HG03045 (cell line): ENCODE measurements at regions not wholly inside any gene's neighbourhood (a gene's known extent, or its start where the extent isn't known, plus 50 kb on each side); places are given as distances from the start of the nearest gene placed in this dataset.
"Not testable (repeated sequence)": the region's sequence is repeated elsewhere in the genome, so short reads cannot be mapped to it uniquely, and the experiment has no call there.

Experiments used
- ATAC-seq: cut with Tn5 transposase; IDR thresholded peaks from one replicate; pipeline ENCODE4 v1.9.1; 2021; ENCODE audit warnings: mild to moderate bottlenecking, moderate library complexity; ENCODE audit not compliant: unreplicated experiment

GRCh38 chrX:43188296-43188695 lies 410.3 kb upstream of the PPP1R2C start:
- no peak for ATAC-seq

- no peak for ATAC-seq
Observed at GRCh38 chrX:43211570-43211969, 433.6 kb upstream of the PPP1R2C start.

DNA sequence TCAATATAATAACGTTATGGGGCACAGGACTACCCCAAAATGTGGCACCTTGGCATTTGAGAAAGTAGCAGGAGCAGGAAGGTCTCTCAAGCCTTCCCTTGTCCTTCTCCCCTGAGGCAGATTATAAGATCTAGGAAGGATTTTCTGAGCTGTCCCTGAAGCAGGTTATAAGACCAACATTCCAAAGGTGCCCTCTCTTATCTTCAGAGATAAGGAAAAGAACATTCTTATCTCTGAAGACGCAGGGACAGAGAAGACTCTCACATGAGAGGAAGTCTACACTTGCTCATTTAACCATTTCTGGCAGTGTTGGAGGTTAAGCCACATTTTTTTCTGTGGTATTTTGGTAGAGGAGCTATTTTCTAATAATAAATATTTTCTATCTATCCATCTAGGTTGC lies 437.9 kb upstream of the MAOA start:
- ATAC-seq: no peak

DNA sequence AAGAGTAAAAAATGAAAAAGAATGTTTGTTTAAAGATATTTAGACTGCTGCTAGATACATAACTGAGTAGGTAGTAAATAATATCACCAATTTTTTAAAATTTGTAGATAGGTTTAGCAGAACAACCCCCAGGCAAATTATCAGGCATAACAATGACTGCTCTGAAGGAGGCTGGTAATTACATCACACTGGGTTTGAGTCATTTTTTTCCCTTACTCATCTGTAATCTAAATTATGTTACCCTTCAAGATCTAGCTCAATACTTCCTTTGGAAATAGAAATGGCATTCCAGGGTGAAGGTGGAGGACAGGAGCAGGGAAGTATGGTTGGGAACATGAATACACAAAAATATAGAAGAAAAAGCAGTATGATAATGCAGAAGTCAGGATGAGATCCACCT lies 431.6 kb upstream of the MAOA start:
- ATAC-seq: no peak

DNA sequence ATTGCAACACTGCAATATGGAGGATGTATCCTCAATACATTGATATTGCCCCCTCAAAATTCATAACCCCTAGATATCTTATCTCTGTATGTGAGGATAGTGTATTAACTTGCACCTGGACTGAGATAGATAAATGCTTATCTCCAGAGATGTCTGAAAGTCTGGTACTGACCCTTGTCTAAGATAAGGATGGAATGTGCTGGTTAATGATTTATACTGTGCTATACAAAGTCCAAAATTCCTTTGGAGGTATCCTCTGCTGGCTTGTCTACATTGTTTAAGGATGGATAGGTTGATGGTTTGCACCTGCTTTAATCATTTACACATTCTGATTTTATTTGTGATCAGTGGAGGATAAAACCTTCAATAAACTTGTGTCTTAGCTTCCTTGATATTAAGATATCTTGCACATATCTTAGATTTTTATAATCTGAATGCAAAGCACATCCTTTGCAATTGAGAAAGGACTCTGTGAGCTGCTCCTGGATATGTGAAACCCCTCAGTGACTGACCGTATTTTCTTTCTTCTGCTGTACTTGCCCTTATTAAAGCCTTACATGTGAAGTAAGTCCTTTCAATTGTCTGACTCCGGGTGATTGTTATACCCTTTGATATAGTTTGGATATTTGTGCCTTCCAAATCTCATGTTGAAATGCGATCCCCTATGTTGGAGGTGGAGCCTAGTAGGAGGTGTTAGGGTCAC lies 430.3 kb upstream of the MAOA start:
- ATAC-seq: no peak

DNA sequence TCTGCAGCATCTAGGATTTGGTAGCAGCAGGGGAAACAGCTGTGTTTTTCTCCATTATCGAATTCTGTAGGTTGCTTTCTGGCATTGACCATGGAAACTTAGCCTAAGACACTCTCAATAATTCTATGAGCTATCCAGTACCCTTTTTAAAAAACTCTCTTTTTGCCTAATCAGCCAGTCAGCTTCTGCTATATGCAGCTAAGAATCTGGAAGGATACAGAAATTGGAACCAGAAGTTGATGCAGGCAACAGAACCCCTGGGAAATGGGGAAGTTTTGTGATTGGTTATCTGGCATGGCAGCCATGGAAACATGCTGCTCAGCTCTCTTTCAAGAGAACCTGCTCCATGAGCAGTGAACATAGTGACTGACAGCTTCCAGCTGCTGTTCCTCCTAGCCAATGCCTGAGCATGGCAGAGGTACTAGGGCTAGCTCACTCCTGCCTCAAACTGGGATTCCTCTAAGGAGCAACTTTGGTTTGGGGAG lies 417.6 kb upstream of the MAOA start:
- no peak for ATAC-seq

GRCh38 chrX:43239356-43239755 lies 416.7 kb upstream of the MAOA start:
- no peak for ATAC-seq

DNA sequence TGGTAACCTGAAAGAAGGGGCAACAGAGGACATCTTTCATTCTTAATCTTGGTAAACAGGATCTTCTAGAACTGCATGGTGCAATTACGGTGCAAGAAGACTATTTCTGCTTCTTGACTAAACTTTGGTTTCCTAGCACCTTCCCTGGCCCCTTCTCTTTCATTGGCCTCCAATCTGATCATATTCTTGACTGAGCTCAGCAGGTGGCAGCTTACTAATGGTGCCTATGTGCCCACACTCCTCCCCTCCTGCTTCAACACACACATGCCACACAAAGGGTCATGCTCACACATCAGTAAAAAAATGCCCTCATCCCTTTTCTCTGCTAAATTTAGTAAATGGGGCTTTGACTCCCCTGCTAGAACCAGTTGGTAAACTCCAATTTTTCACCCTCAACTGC lies 400.5 kb upstream of the MAOA start:
- no peak for ATAC-seq

DNA sequence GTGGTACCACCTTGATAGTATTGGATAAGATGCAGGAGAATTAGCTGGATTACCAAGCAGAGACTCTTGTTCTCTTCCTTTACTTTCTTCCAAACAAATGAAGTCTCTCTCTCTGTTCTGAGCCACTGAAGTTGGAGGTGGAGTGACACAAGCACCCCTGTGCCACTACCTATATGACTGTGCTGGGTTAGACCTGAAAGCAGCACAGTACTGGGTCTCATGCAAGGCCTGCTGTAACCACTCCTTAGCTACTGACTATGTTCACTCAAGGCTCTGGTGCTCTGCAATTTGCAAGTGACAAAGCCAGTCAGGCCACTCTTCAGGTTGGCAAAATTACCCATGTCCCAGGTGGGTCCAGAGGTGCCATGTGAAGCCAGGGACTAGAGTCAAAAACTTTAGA lies 389.6 kb upstream of the MAOA start:
- ATAC-seq: no peak

DNA sequence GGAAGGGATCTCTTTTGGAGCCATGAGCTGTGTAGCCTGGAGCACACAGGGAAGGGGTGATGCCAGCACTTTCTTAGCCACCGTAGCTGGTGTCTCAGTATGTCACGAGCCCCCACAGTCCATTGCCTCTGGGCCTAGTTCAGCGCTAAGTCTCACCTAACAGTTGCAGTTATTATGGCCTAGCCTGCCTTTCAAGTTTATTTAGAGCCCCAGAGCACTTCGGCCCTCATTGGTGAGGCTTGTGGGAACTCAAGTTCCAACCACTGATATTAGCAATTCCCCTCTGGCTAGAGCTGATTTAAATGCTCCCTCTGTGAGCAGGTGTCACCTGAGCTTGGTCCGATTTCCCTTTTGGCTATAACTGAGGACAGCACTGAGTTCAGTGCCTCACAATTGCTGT lies 388.4 kb upstream of the MAOA start:
- no peak for ATAC-seq

DNA sequence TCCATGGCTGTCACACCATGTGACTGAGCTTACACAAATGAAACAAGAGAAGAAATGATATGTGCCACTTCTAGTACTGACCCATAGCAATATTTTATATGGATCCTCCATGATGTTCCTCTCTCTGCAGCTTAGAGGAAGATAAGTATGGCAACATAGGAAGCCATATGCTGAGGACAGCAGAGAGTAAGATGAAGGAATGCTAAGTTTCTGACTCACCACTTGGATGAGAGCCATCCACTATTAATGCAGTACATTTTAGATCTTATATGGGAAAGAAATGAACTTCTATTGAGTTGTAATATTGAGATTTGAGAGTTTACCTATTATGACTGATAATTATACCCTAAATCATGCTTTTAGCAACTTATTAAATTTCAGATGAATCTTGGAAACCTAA lies 386.9 kb upstream of the MAOA start:
- ATAC-seq: no peak

DNA sequence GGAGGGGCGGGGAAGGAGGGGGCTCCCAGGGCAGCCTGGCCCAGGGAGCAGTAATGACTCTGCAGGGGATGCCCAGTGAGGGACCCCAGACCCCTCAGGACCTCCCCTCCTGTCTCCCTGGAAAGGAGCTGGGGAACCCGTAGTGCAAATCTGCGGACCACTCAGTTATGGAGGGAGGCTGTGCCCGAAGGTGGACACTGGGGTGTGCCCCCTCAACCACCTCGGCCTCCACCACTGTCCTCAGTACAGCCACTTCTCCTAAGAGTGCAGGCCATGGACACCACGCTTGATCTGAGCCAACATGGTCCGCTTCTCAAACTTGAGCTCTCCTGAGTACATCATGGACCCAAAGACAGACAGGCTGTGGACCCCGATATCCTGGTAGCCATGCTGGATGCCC lies 378.2 kb upstream of the MAOA start:
- no peak for ATAC-seq

GRCh38 chrX:43278440-43278839 lies 377.7 kb upstream of the MAOA start:
- no peak for ATAC-seq

DNA sequence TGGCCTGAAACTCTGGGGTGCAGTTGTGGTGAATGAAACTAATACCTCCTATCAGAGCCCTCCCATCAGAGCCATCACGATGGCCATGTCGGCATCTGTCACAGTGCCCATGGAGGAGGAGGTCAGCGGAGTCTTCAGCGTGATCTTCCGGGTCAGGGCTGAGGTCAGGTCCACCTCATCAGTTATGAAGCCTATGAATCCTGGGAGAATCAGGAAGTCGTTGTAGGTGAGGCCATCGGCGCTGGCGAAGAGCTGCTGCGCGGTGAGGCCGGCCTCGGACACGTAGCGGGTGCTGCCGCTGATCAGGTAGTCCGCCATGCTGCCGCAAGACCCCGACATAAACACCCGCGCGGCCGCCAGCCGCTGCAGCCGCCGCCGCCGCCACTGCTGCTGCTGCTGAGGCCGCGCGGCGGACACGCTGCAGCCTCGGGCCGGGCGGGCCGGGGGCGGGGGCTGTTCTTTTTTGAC lies 376.7 kb upstream of the MAOA start:
- no peak for ATAC-seq

DNA sequence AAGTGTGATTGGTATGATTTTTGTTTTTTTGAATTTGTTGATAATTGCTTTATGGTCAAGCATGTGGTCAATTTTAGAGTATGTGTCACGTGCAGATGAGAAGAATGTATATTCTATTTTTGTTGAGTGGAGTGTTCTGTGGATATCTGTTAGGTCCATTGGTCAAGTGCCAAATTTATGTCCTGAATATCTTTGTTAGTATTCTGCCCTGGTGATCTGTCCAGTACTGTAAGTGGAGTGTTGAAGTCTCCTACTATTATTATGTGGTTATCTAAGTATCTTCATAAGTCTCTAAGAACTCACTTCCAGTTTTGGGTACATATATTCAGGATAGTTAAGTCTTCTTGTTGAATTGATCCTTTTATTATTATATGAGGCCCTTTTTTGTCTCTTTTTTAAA lies 372.9 kb upstream of the MAOA start:
- ATAC-seq: no peak

DNA sequence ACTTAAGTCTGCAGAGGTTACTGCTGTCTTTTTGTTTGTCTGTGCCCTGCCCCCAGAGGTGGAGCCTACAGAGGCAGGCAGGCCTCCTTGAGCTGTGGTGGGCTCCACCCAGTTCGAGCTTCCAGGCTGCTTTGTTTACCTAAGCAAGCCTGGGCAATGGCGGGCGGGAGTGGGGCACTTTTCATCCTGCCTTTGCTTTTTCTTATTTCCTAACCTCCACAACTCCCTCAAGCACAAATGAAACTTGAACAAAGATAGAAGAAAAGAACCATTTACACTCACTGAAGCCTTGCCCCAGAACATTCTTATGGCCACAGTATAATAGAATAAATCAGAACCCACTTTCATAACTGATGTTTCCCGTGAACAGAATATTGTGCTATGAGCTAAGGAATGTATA lies 344.5 kb upstream of the MAOA start:
- not testable (repeated sequence) for ATAC-seq

- ATAC-seq: no peak
Observed at GRCh38 chrX:43313035-43313434, 343.1 kb upstream of the MAOA start.

DNA sequence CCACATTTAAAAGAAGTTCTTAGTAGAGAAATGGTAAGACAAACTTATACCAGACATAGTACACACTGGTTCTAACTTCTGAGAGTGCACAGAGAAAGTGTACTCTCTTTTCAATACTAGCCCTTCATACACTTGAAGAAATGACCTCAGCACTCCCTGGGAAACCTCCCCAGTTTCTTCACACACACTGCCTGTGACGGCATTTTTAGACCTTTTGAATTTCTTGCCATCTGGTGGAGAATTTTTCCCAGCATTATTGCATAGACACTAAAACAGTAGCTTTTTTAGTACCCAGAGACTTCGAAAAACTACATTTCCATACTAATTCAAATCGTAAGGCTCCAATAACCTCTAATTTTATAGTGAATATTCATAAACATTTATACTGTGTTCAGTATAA lies 341.6 kb upstream of the MAOA start:
- ATAC-seq: no peak

DNA sequence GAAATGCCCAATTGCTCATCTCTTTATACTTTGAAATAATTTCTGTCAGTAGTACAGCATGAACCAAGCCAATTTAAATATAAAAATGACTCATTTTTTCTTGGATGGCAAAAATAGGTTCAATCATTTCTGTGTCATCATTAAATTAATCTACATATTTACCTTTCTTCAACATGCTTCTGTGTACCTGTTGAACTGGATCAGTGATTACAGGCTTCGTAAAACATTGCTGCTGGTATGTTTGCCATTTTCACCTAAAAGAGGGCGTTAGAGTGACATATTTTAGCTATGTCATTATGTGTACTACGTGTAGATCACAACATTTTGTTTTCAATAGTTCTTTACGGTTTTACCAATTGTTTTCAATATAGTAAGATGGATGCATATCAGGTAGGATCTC lies 340.5 kb upstream of the MAOA start:
- no peak for ATAC-seq

- ATAC-seq: no peak
Observed at GRCh38 chrX:43316146-43316545, 340.0 kb upstream of the MAOA start.

- no peak for ATAC-seq
Observed at GRCh38 chrX:43317378-43317777, 338.7 kb upstream of the MAOA start.

- no peak for ATAC-seq
Observed at GRCh38 chrX:43328358-43328946, 327.6 kb upstream of the MAOA start.

DNA sequence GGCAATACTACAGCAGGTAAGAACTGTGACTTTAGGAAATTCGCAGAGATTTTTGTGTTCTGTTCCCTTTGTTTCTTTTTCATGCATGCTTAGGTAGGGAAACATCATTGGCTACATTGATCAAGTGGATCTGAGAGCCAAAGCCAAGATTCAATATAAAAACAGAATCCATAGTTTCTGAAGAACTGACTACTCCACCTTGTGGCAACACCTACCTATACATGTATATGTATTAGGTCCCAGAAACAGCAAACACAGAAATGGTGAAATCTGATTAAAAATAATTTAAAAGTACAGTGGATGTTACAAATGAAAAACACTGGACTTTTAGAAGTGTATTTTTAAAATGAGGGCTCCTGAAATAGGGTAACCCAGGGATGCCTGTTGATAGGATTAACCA lies 322.6 kb upstream of the MAOA start:
- no peak for ATAC-seq
